HEK293 (cell line): ENCODE measurements at regions not wholly inside any gene's neighbourhood (a gene's known extent, or its start where the extent isn't known, plus 50 kb on each side); places are given as distances from the start of the nearest gene placed in this dataset.

Experiments used
- CTCF ChIA-PET: fragments of 350-600 bp; formaldehyde crosslinking; extraction: SDS; loops from one replicate; lab custom pipeline; 2021; ENCODE audit warnings: antibody characterized with exemption; lab: Yijun Ruan, JAX
- POLR2A ChIA-PET: fragments of 300-600 bp; formaldehyde crosslinking; extraction: SDS; loops from one replicate; lab custom pipeline; 2020; ENCODE audit warnings: antibody characterized with exemption, inconsistent platforms; lab: Yijun Ruan, JAX
- H3K27ac ChIP-seq: fragments of 200-500 bp; sonication (Bioruptor generic); 2 replicates; pipeline ENCODE4 v1.5.1; 2014; ENCODE audit warnings: low read depth, low read length, control low read depth, inconsistent platforms; ENCODE audit errors: extremely low read depth
- H3K36me3 ChIP-seq, 2 experiments: fragments of 200-500 bp in 1 of 2; sonication (Bioruptor generic) in 1 of 2; 1 replicate in 1 of 2; 2 replicates in 1 of 2; pipeline ENCODE4 v1.5.1; 2014 to 2017; ENCODE audit warnings: inconsistent platforms in 2 of 2, low read length in 2 of 2; ENCODE audit not compliant: control insufficient read depth in 2 of 2, insufficient read depth in 1 of 2
- H3K4me1 ChIP-seq: fragments of 200-500 bp; sonication (Bioruptor generic); 2 replicates; pipeline ENCODE4 v1.5.1; 2014; ENCODE audit warnings: mild to moderate bottlenecking, low read length, inconsistent platforms; ENCODE audit not compliant: control insufficient read depth, insufficient read depth
- H3K4me3 ChIP-seq: 2 replicates; pipeline ENCODE4 v1.5.1; 2011; ENCODE audit warnings: low read depth, mild to moderate bottlenecking, control low read depth, low read length, moderate library complexity
- H3K9me3 ChIP-seq: fragments of 200-500 bp; sonication (Bioruptor generic); 2 replicates; pipeline ENCODE4 v1.5.1; 2014; ENCODE audit warnings: low read depth, low read length, inconsistent platforms; ENCODE audit not compliant: control insufficient read depth, insufficient read depth
- GLI2 ChIP-seq: fragments of 450-650 bp; formaldehyde crosslinking; IDR thresholded peaks from 2 replicates; pipeline ENCODE4; 2017; ENCODE audit warnings: missing biosample characterization, missing genetic modification characterization, low read depth, borderline replicate concordance
- ZNF112 ChIP-seq: fragments of 450-650 bp; formaldehyde crosslinking; IDR thresholded peaks from 2 replicates; pipeline ENCODE4 v1.5.0; 2017; ENCODE audit warnings: missing biosample characterization, missing genetic modification characterization
- ZNF114 ChIP-seq: fragments of 450-650 bp; formaldehyde crosslinking; IDR thresholded peaks from 2 replicates; pipeline ENCODE4 v1.5.0; 2017; ENCODE audit warnings: missing biosample characterization, missing genetic modification characterization
- ZNF138 ChIP-seq: fragments of 450-650 bp; formaldehyde crosslinking; IDR thresholded peaks from 2 replicates; pipeline ENCODE4 v1.5.1; 2016; ENCODE audit warnings: missing biosample characterization, missing genetic modification characterization, borderline replicate concordance
- ZNF16 ChIP-seq: fragments of 450-650 bp; formaldehyde crosslinking; IDR thresholded peaks from 2 replicates; pipeline ENCODE4 v1.5.1; 2016; ENCODE audit warnings: low read depth, missing biosample characterization, missing genetic modification characterization
- ZNF175 ChIP-seq: fragments of 450-650 bp; formaldehyde crosslinking; IDR thresholded peaks from 2 replicates; pipeline ENCODE4 v1.5.1; 2016; ENCODE audit warnings: missing biosample characterization, missing genetic modification characterization
- ZNF366 ChIP-seq: fragments of 450-650 bp; formaldehyde crosslinking; conservative IDR thresholded peaks from 2 replicates; pipeline ENCODE4 v1.5.1; 2016; ENCODE audit warnings: missing biosample characterization, missing genetic modification characterization
- ZNF561 ChIP-seq: fragments of 450-650 bp; IDR thresholded peaks from 2 replicates; pipeline ENCODE4 v1.5.1; 2018; ENCODE audit warnings: missing biosample characterization, missing genetic modification characterization, borderline replicate concordance
- ZNF571 ChIP-seq: fragments of 450-650 bp; formaldehyde crosslinking; IDR thresholded peaks from 2 replicates; pipeline ENCODE4 v1.5.0; 2017; ENCODE audit warnings: missing biosample characterization, missing genetic modification characterization
- ZNF701 ChIP-seq: fragments of 450-650 bp; formaldehyde crosslinking; IDR thresholded peaks from 2 replicates; pipeline ENCODE4 v1.5.1; 2016; ENCODE audit warnings: missing biosample characterization, missing genetic modification characterization
- ZXDB ChIP-seq: fragments of 450-650 bp; formaldehyde crosslinking; IDR thresholded peaks from 2 replicates; pipeline ENCODE4 v1.5.1; 2016; ENCODE audit warnings: missing biosample characterization, missing genetic modification characterization
- TF ChIP-seq, protein P1 (sequence below): fragments of 450-650 bp; formaldehyde crosslinking; IDR thresholded peaks from 2 replicates; pipeline ENCODE4 v1.5.1; 2016; ENCODE audit warnings: missing biosample characterization, missing genetic modification characterization
- TF ChIP-seq, protein P2 (sequence below): fragments of 450-650 bp; formaldehyde crosslinking; IDR thresholded peaks from 2 replicates; pipeline ENCODE4 v1.5.1; 2016; ENCODE audit warnings: missing biosample characterization, missing genetic modification characterization
- TF ChIP-seq, protein P3 (sequence below): fragments of 450-650 bp; formaldehyde crosslinking; IDR thresholded peaks from 2 replicates; pipeline ENCODE4 v1.5.1; 2016; ENCODE audit warnings: missing biosample characterization, missing genetic modification characterization
- TF ChIP-seq, protein P4 (sequence below): fragments of 450-650 bp; formaldehyde crosslinking; IDR thresholded peaks from 2 replicates; pipeline ENCODE4 v1.5.1; 2016; ENCODE audit warnings: missing biosample characterization, missing genetic modification characterization

DNA sequence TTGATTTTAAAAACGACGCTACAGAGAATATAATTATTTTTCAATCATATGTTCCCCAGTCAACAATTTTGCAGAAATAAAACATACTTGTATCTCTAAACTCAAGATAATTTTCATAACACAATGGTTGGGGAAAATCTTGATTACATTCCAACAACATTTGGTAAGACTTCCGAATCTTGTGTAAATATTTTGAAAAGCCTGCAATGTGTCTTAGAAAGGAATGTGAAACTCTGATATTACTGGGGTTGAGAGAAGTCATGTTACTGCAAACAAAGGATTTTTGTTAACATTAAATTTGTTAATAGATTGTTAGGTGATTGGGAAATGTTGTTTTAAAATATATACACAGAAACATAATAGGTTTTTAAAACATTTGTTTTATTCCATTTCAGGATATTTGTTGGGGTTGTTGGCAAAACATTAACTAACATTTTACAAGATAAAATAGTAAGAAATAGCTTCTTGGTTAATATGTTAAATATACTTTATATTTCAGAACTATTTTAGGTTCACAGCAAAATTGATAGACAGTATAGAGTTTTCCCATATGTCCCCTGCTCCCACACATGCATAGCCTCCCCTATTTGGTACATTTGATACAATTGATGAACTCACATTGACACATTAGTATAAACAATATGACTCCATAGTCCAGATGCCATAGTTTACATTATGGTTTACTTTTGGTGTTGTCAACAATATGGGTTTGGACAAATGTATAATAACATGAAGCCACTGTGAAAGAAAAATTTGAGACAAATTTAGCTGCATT lies 218.6 kb upstream of the FAM47A start:
- ChIA-PET POLR2A (no interaction called here), CTCF (interaction anchor here (0.7 kb wide), 1 partner anchor 18 kb away, joined by 3 read pairs; no protein-coding TSS in a partner anchor)
- H3K4me1 ChIP-seq: no peaks in the 10 kb centered on the region
- no peaks in the 10 kb centered on the region for H3K9me3 ChIP-seq
- H3K27ac ChIP-seq: no peak overlapping the region
- TF ChIP-seq ZXDB (tag by site-specific recombination): no peak
- TF ChIP-seq ZNF175 (tag by site-specific recombination): no peak
- no peak for TF ChIP-seq ZNF138 (tag by site-specific recombination)
- TF ChIP-seq ZNF571 (tag by site-specific recombination): no peak
- TF ChIP-seq, protein P1, sequence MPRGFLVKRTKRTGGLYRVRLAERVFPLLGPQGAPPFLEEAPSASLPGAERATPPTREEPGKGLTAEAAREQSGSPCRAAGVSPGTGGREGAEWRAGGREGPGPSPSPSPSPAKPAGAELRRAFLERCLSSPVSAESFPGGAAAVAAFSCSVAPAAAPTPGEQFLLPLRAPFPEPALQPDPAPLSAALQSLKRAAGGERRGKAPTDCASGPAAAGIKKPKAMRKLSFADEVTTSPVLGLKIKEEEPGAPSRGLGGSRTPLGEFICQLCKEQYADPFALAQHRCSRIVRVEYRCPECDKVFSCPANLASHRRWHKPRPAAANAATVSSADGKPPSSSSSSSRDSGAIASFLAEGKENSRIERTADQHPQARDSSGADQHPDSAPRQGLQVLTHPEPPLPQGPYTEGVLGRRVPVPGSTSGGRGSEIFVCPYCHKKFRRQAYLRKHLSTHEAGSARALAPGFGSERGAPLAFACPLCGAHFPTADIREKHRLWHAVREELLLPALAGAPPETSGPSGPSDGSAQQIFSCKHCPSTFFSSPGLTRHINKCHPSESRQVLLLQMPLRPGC (tag by site-specific recombination): no peak
- TF ChIP-seq ZNF701 (tag by site-specific recombination): no peak
- TF ChIP-seq, protein P2, sequence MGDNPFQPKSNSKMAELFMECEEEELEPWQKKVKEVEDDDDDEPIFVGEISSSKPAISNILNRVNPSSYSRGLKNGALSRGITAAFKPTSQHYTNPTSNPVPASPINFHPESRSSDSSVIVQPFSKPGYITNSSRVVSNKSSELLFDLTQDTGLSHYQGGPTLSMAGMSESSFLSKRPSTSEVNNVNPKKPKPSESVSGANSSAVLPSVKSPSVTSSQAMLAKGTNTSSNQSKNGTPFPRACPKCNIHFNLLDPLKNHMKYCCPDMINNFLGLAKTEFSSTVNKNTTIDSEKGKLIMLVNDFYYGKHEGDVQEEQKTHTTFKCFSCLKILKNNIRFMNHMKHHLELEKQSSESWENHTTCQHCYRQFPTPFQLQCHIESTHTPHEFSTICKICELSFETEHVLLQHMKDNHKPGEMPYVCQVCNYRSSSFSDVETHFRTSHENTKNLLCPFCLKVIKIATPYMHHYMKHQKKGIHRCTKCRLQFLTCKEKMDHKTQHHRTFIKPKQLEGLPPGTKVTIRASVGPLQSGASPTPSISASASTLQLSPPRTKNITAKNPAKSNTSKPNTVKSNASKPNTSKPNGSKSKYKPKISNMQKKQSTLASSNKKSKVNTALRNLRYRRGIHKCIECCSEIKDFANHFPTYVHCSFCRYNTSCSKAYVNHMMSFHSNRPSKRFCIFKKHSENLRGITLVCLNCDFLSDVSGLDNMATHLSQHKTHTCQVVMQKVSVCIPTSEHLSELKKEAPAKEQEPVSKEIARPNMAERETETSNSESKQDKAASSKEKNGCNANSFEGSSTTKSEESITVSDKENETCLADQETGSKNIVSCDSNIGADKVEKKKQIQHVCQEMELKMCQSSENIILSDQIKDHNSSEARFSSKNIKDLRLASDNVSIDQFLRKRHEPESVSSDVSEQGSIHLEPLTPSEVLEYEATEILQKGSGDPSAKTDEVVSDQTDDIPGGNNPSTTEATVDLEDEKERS (tag by site-specific recombination): no peak
- TF ChIP-seq, protein P3, sequence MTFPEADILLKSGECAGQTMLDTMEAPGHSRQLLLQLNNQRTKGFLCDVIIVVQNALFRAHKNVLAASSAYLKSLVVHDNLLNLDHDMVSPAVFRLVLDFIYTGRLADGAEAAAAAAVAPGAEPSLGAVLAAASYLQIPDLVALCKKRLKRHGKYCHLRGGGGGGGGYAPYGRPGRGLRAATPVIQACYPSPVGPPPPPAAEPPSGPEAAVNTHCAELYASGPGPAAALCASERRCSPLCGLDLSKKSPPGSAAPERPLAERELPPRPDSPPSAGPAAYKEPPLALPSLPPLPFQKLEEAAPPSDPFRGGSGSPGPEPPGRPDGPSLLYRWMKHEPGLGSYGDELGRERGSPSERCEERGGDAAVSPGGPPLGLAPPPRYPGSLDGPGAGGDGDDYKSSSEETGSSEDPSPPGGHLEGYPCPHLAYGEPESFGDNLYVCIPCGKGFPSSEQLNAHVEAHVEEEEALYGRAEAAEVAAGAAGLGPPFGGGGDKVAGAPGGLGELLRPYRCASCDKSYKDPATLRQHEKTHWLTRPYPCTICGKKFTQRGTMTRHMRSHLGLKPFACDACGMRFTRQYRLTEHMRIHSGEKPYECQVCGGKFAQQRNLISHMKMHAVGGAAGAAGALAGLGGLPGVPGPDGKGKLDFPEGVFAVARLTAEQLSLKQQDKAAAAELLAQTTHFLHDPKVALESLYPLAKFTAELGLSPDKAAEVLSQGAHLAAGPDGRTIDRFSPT (tag by site-specific recombination): no peak
- TF ChIP-seq ZNF114 (tag by site-specific recombination): no peak
- no peak for TF ChIP-seq GLI2 (tag by site-specific recombination)
- no peak for TF ChIP-seq ZNF366 (tag by site-specific recombination)
- no peak for TF ChIP-seq ZNF561 (tag by site-specific recombination)
- TF ChIP-seq, protein P4, sequence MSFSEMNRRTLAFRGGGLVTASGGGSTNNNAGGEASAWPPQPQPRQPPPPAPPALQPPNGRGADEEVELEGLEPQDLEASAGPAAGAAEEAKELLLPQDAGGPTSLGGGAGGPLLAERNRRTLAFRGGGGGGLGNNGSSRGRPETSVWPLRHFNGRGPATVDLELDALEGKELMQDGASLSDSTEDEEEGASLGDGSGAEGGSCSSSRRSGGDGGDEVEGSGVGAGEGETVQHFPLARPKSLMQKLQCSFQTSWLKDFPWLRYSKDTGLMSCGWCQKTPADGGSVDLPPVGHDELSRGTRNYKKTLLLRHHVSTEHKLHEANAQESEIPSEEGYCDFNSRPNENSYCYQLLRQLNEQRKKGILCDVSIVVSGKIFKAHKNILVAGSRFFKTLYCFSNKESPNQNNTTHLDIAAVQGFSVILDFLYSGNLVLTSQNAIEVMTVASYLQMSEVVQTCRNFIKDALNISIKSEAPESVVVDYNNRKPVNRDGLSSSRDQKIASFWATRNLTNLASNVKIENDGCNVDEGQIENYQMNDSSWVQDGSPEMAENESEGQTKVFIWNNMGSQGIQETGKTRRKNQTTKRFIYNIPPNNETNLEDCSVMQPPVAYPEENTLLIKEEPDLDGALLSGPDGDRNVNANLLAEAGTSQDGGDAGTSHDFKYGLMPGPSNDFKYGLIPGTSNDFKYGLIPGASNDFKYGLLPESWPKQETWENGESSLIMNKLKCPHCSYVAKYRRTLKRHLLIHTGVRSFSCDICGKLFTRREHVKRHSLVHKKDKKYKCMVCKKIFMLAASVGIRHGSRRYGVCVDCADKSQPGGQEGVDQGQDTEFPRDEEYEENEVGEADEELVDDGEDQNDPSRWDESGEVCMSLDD: no peak
- no peak for TF ChIP-seq ZNF112 (tag by site-specific recombination)
- no peak for TF ChIP-seq ZNF16 (tag by site-specific recombination)
- no peaks in the 10 kb centered on the region for H3K36me3 ChIP-seq
- H3K4me3 ChIP-seq: no peak overlapping the region
